GM23338 (cell line): ENCODE measurements at regions not wholly inside any gene's neighbourhood (a gene's known extent, or its start where the extent isn't known, plus 50 kb on each side); places are given as distances from the start of the nearest gene placed in this dataset.

Experiments
- CREB1 ChIP-seq: fragments of 250-450 bp; sonication (Bioruptor Pico); IDR thresholded peaks from 2 replicates; pipeline ENCODE4 v1.5.0; 2020; ENCODE audit warnings: low read depth, mild to moderate bottlenecking, moderate library complexity
- EZH2 ChIP-seq: fragments of 200-600 bp; sonication (generic); IDR thresholded peaks from one replicate; pipeline ENCODE4 v1.8.0; 2017; ENCODE audit warnings: antibody characterized with exemption, mild to moderate bottlenecking, low read depth; ENCODE audit not compliant: unreplicated experiment
- JUNB ChIP-seq: IDR thresholded peaks from one replicate; pipeline ENCODE4 v1.6.1; 2016; ENCODE audit warnings: antibody characterized with exemption; ENCODE audit not compliant: unreplicated experiment
- POLR2AphosphoS5 ChIP-seq: IDR thresholded peaks from 2 replicates; pipeline ENCODE4 v1.6.1; 2016; ENCODE audit warnings: antibody characterized with exemption, low read depth
- REST ChIP-seq: IDR thresholded peaks from one replicate; pipeline ENCODE4 v1.6.1; 2018; ENCODE audit warnings: antibody characterized with exemption; ENCODE audit not compliant: unreplicated experiment
- TF ChIP-seq, protein P1 (sequence below), 2 experiments: fragments of 200-600 bp in 1 of 2; sonication (generic) in 1 of 2; conservative IDR thresholded peaks; 2 replicates each; pipeline versions ENCODE4 v1.5.1 to v1.6.1; 2016 to 2017; ENCODE audit warnings: antibody characterized with exemption in 2 of 2, low read depth in 2 of 2, mild to moderate bottlenecking in 2 of 2, moderate library complexity in 1 of 2

- TF ChIP-seq, protein P1, sequence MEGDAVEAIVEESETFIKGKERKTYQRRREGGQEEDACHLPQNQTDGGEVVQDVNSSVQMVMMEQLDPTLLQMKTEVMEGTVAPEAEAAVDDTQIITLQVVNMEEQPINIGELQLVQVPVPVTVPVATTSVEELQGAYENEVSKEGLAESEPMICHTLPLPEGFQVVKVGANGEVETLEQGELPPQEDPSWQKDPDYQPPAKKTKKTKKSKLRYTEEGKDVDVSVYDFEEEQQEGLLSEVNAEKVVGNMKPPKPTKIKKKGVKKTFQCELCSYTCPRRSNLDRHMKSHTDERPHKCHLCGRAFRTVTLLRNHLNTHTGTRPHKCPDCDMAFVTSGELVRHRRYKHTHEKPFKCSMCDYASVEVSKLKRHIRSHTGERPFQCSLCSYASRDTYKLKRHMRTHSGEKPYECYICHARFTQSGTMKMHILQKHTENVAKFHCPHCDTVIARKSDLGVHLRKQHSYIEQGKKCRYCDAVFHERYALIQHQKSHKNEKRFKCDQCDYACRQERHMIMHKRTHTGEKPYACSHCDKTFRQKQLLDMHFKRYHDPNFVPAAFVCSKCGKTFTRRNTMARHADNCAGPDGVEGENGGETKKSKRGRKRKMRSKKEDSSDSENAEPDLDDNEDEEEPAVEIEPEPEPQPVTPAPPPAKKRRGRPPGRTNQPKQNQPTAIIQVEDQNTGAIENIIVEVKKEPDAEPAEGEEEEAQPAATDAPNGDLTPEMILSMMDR (conservative IDR thresholded peaks at IDR 0.05; ENCODE audit: low read depth in 2 of 2), result no peak
- TF ChIP-seq JUNB (no peak), EZH2 (no peak), POLR2AphosphoS5 (no peak), REST (no peak), CREB1 (CRISPR knock-in tag) (no peak)
Observed at GRCh38 chr6:126156973-126157372, 170.6 kb downstream of the TRMT11 start.
